ENCODE measurements at regions not wholly inside any gene's neighbourhood (a gene's known extent, or its start where the extent isn't known, plus 50 kb on each side); places are given as distances from the start of the nearest gene placed in this dataset.
"Not testable (repeated sequence)": the region's sequence is repeated elsewhere in the genome, so short reads cannot be mapped to it uniquely, and the experiment has no call there.

GRCh38 chr16:65235339-65236177, 113.7 kb upstream of the CDH11 start:
- no peak overlapping the region for H2AFZ ChIP-seq (ENCODE audit: low read depth, low read length)
- no peaks in the 10 kb centered on the region for H3K79me2 ChIP-seq (ENCODE audit: insufficient read depth, low read length)
- no peaks in the 10 kb centered on the region for H3K36me3 ChIP-seq (ENCODE audit: insufficient read depth, low read length)
- no peaks in the 10 kb centered on the region for H3K4me1 Mint-ChIP-seq (ENCODE audit: low read depth, unreplicated experiment)
- H3K27ac Mint-ChIP-seq (ENCODE audit: unreplicated experiment), result no peak overlapping the region
- no peak overlapping the region for H3K4me3 Mint-ChIP-seq (ENCODE audit: unreplicated experiment)
- peaks cover 2% of the 10 kb centered on the region for H3K27me3 ChIP-seq (ENCODE audit: insufficient read depth, low read length)
- TF ChIP-seq EZH2 (IDR thresholded peaks at IDR 0.05; ENCODE audit: insufficient read depth, low read length), result no peak
- TF ChIP-seq, protein P1, sequence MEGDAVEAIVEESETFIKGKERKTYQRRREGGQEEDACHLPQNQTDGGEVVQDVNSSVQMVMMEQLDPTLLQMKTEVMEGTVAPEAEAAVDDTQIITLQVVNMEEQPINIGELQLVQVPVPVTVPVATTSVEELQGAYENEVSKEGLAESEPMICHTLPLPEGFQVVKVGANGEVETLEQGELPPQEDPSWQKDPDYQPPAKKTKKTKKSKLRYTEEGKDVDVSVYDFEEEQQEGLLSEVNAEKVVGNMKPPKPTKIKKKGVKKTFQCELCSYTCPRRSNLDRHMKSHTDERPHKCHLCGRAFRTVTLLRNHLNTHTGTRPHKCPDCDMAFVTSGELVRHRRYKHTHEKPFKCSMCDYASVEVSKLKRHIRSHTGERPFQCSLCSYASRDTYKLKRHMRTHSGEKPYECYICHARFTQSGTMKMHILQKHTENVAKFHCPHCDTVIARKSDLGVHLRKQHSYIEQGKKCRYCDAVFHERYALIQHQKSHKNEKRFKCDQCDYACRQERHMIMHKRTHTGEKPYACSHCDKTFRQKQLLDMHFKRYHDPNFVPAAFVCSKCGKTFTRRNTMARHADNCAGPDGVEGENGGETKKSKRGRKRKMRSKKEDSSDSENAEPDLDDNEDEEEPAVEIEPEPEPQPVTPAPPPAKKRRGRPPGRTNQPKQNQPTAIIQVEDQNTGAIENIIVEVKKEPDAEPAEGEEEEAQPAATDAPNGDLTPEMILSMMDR (IDR thresholded peaks at IDR 0.05; ENCODE audit: insufficient read depth, low read depth, low read length), result no peak
- no peak overlapping the region for H3K9ac ChIP-seq (ENCODE audit: low read length)
- H3K4me1 ChIP-seq (ENCODE audit: insufficient read depth, low read length), result no peaks in the 10 kb centered on the region
- no peak overlapping the region for H3K4me2 ChIP-seq (ENCODE audit: low read length)
- FAIRE-seq (no peak), DNase-seq (ENCODE audit: low read depth) (no peak)
- H3K9me3 ChIP-seq (ENCODE audit: insufficient read depth, low read depth, low read length), result no peaks in the 10 kb centered on the region
- no peak overlapping the region for H3K4me3 ChIP-seq (ENCODE audit: insufficient read depth, low read depth, low read length)
- no peaks in the 10 kb centered on the region for H3K36me3 Mint-ChIP-seq (ENCODE audit: low read depth, unreplicated experiment)
- H3K9me3 Mint-ChIP-seq (ENCODE audit: unreplicated experiment), result peaks cover 6% of the 10 kb centered on the region
- H4K20me1 ChIP-seq (ENCODE audit: insufficient read depth, low read length), result no peaks in the 10 kb centered on the region
- H3K27me3 Mint-ChIP-seq (ENCODE audit: low read depth, unreplicated experiment), result peaks cover 51% of the 10 kb centered on the region
- no peak overlapping the region for H3K27ac ChIP-seq (ENCODE audit: low read depth, low read length)

- DNase-seq (ENCODE audit: low read depth), result not testable (repeated sequence)
Observed at GRCh38 chr16:65234721-65235320, 113.0 kb upstream of the CDH11 start.

DNA sequence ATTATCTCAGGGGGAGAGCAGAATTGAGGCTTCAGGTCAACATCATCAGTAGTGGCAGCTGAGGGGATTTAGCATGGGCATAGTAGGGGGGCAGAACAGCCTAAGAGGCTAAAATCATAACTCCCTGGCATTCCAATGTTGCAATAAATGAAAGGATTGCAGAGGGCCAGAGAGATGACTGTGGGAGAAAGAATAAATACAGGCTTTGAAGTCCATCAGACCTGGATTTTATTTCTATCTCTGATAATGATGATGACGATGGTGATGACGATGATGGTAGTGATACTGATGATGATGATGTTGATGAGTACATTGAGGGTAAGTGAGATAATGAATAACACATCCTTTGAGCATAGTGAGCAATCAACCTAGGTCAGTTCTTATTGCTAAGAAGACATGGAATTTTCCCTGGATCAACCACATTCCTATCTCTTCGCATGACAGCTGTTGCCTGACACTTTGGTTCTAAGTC, 107.4 kb upstream of the CDH11 start:
- DNase-seq (ENCODE audit: low read depth) (no peak), FAIRE-seq (peak; percentile 60)
- Histone ChIP-seq H3K27me3 (ENCODE audit: insufficient read depth, low read length) (no peaks in the 10 kb centered on the region), H3K4me2 (ENCODE audit: low read length) (no peak overlapping the region), H3K9ac (ENCODE audit: low read length) (no peak overlapping the region), H3K4me3 (ENCODE audit: insufficient read depth, low read depth, low read length) (no peak overlapping the region), H3K79me2 (ENCODE audit: insufficient read depth, low read length) (no peaks in the 10 kb centered on the region), H3K9me3 (ENCODE audit: insufficient read depth, low read depth, low read length) (no peaks in the 10 kb centered on the region), H3K36me3 (ENCODE audit: insufficient read depth, low read length) (no peaks in the 10 kb centered on the region), H3K4me1 (ENCODE audit: insufficient read depth, low read length) (no peaks in the 10 kb centered on the region), H3K27ac (ENCODE audit: low read depth, low read length) (no peak overlapping the region), H4K20me1 (ENCODE audit: insufficient read depth, low read length) (no peaks in the 10 kb centered on the region), H2AFZ (ENCODE audit: low read depth, low read length) (no peak overlapping the region)
- H3K9me3 Mint-ChIP-seq (ENCODE audit: unreplicated experiment), result peaks cover 2% of the 10 kb centered on the region
- no peaks in the 10 kb centered on the region for H3K36me3 Mint-ChIP-seq (ENCODE audit: low read depth, unreplicated experiment)
- H3K27me3 Mint-ChIP-seq (ENCODE audit: low read depth, unreplicated experiment), result peaks cover 31% of the 10 kb centered on the region
- TF ChIP-seq EZH2 (IDR thresholded peaks at IDR 0.05; ENCODE audit: insufficient read depth, low read length), result no peak
- TF ChIP-seq, protein P1 (IDR thresholded peaks at IDR 0.05; ENCODE audit: insufficient read depth, low read depth, low read length), result no peak
- H3K4me1 Mint-ChIP-seq (ENCODE audit: low read depth, unreplicated experiment), result peaks cover 1% of the 10 kb centered on the region
- no peak overlapping the region for H3K27ac Mint-ChIP-seq (ENCODE audit: unreplicated experiment)
- no peak overlapping the region for H3K4me3 Mint-ChIP-seq (ENCODE audit: unreplicated experiment)

More at GRCh38 chr16:65234721-65235320, 113.0 kb upstream of the CDH11 start:
- not testable (repeated sequence) for H3K9me3 Mint-ChIP-seq (ENCODE audit: unreplicated experiment); H3K79me2 ChIP-seq (ENCODE audit: insufficient read depth, low read length); H3K27ac Mint-ChIP-seq (ENCODE audit: unreplicated experiment); H3K27ac ChIP-seq (ENCODE audit: low read depth, low read length); H3K9ac ChIP-seq (ENCODE audit: low read length); H3K4me1 ChIP-seq (ENCODE audit: insufficient read depth, low read length); H4K20me1 ChIP-seq (ENCODE audit: insufficient read depth, low read length); H2AFZ ChIP-seq (ENCODE audit: low read depth, low read length); H3K9me3 ChIP-seq (ENCODE audit: insufficient read depth, low read depth, low read length); H3K36me3 Mint-ChIP-seq (ENCODE audit: low read depth, unreplicated experiment); H3K4me1 Mint-ChIP-seq (ENCODE audit: low read depth, unreplicated experiment); H3K4me3 Mint-ChIP-seq (ENCODE audit: unreplicated experiment); H3K36me3 ChIP-seq (ENCODE audit: insufficient read depth, low read length); FAIRE-seq; H3K4me2 ChIP-seq (ENCODE audit: low read length); H3K27me3 ChIP-seq (ENCODE audit: insufficient read depth, low read length); H3K4me3 ChIP-seq (ENCODE audit: insufficient read depth, low read depth, low read length)
- peaks cover 46% of the 10 kb centered on the region for H3K27me3 Mint-ChIP-seq (ENCODE audit: low read depth, unreplicated experiment)
